Adrenal gland (tissue), 9 donors: ENCODE measurements at regions not wholly inside any gene's neighbourhood (a gene's known extent, or its start where the extent isn't known, plus 50 kb on each side); places are given as distances from the start of the nearest gene placed in this dataset.

Source experiments
- DNase-seq, 7 donors: peaks; one replicate each; pipeline ENCODE4 v3.0.0-alpha.2; 2019 to 2020
- H3K27ac ChIP-seq, 5 donors: fragments of 200-600 bp; sonication (generic) in 4 of 5; 1 replicate in 3 of 5; 2 replicates in 2 of 5; pipeline versions ENCODE4 v1.5.1 to v1.8.0; 2016 to 2020; ENCODE audit warnings: mild to moderate bottlenecking in 1 of 5
- H3K27me3 ChIP-seq: fragments of 200-600 bp; 2 replicates; pipeline ENCODE4 v1.8.0; 2021
- H3K36me3 ChIP-seq, 2 donors: fragments of 200-600 bp; replicated peaks in 1 of 2; 1 replicate in 1 of 2; 2 replicates in 1 of 2; pipeline versions ENCODE4 v1.5.1 to v1.8.0; 2018 to 2022
- H3K4me1 ChIP-seq, 2 donors: fragments of 200-600 bp; replicated peaks in 1 of 2; 1 replicate in 1 of 2; 2 replicates in 1 of 2; pipeline versions ENCODE4 v1.5.1 to v1.8.0; 2018 to 2021
- H3K4me3 ChIP-seq, 4 donors: fragments of 200-600 bp; sonication (generic) in 3 of 4; one replicate each; pipeline ENCODE4 v1.5.1; 2016 to 2018
- H3K9me3 ChIP-seq, 3 donors: fragments of 200-600 bp; sonication (generic) in 1 of 3; replicated peaks in 1 of 3; 1 replicate in 2 of 3; 2 replicates in 1 of 3; pipeline versions ENCODE4 v1.5.1 to v1.8.0; 2016 to 2021
- POLR2A ChIP-seq, 2 donors: fragments of 450-650 bp; IDR thresholded peaks; one replicate each; pipeline ENCODE4 v1.6.1; 2017; ENCODE audit warnings: antibody characterized with exemption in 2 of 2, mild to moderate bottlenecking in 2 of 2, moderate library complexity in 1 of 2
- WGBS, 4 donors: extraction: QIAGEN DNeasy Blood & Tissue Kit in 2 of 4; methylation state at CpG; one replicate each; pipeline versions ENCODE4 v1.1.5 to v1.1.7; 2013 to 2017; 5-methylcytosine and 5-hydroxymethylcytosine counted together
- intact Hi-C, 2 donors: fragments of 100-400 bp; cut with DNase I; formaldehyde crosslinking; loops; one replicate each; pipeline versions ENCODE4 v1.14.1 to v1.15.0; 2022 to 2023
- TF ChIP-seq, protein P1 (sequence below), 6 experiments: fragments of 450-650 bp in 4 of 6; fragments of 200-600 bp in 2 of 6; sonication (generic) in 1 of 6; IDR thresholded peaks; 1 replicate in 5 of 6; 2 replicates in 1 of 6; pipeline versions ENCODE4 v1.5.1 to v1.8.0; 2016 to 2021; ENCODE audit warnings: antibody characterized with exemption in 6 of 6, mild to moderate bottlenecking in 2 of 6, moderate library complexity in 1 of 6
- donor health status: healthy with polysubstance abuse.
- donor health status: Bipolar disorder and iron deficiency.
- donor health status: DM: yes; HTN: yes; CAD: no.
- donor health status: DM: no; HTN: no; CAD: no.
- donor health status: DM: no; HTN: no; CAD: no.

- WGBS, 4 donors = 42 to 55% (median 51%) methylated on average over 1 of the region's 1 CpG
- no peak for DNase-seq
- intact Hi-C loops = no loop called here
Measured at GRCh38 chr14:25899197-25899596, 698.6 kb downstream of the NOVA1 start.

GRCh38 chr14:25896777-25897176 is 701.1 kb downstream of the NOVA1 start:
- H3K27ac ChIP-seq = no peak overlapping the region
- no peak for DNase-seq
- no peaks in the 10 kb centered on the region for H3K36me3 ChIP-seq
- H3K4me3 ChIP-seq = no peak overlapping the region
- 59 to 91% (median 71%) methylated on average over 1 of the region's 1 CpG for WGBS, 4 donors
- H3K9me3 ChIP-seq = no peaks in the 10 kb centered on the region
- intact Hi-C loops = no loop called here
- TF ChIP-seq, protein P1, sequence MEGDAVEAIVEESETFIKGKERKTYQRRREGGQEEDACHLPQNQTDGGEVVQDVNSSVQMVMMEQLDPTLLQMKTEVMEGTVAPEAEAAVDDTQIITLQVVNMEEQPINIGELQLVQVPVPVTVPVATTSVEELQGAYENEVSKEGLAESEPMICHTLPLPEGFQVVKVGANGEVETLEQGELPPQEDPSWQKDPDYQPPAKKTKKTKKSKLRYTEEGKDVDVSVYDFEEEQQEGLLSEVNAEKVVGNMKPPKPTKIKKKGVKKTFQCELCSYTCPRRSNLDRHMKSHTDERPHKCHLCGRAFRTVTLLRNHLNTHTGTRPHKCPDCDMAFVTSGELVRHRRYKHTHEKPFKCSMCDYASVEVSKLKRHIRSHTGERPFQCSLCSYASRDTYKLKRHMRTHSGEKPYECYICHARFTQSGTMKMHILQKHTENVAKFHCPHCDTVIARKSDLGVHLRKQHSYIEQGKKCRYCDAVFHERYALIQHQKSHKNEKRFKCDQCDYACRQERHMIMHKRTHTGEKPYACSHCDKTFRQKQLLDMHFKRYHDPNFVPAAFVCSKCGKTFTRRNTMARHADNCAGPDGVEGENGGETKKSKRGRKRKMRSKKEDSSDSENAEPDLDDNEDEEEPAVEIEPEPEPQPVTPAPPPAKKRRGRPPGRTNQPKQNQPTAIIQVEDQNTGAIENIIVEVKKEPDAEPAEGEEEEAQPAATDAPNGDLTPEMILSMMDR (IDR thresholded peaks at IDR 0.05) = no peak
- no peak for TF ChIP-seq POLR2A (IDR thresholded peaks at IDR 0.05)
- no peaks in the 10 kb centered on the region for H3K27me3 ChIP-seq
- no peaks in the 10 kb centered on the region for H3K4me1 ChIP-seq

More at GRCh38 chr14:25899197-25899596, 698.6 kb downstream of the NOVA1 start:
- Histone ChIP-seq H3K4me3 (no peak overlapping the region), H3K4me1 (no peaks in the 10 kb centered on the region), H3K27ac (no peak overlapping the region), H3K9me3 (no peaks in the 10 kb centered on the region), H3K36me3 (no peaks in the 10 kb centered on the region), H3K27me3 (no peaks in the 10 kb centered on the region)
- TF ChIP-seq, protein P1 (IDR thresholded peaks at IDR 0.05) = no peak
- no peak for TF ChIP-seq POLR2A (IDR thresholded peaks at IDR 0.05)

DNA sequence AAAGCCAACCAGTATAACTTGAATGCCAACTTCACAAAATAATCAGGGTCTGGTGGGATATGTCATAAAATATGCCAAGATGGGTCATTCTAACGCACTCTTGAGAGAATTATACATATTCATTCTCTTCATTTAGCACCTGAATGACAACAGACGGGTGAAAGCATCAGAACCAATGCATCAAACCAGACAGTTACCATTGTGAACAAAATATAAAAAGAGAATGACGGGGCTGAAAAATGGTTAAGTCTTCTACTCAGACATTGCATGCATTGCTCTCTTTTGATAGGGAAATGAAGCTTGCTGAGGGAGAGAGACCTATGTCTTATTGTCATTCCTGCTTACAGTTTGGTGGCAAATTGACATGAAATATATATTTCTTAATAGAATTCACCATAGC is 702.1 kb downstream of the NOVA1 start:
- no peak for DNase-seq
- Histone ChIP-seq H3K4me3 (no peak overlapping the region), H3K9me3 (no peaks in the 10 kb centered on the region), H3K27me3 (no peaks in the 10 kb centered on the region), H3K4me1 (no peaks in the 10 kb centered on the region), H3K36me3 (no peaks in the 10 kb centered on the region), H3K27ac (no peak overlapping the region)
- 71 to 83% (median 76%) methylated on average over 3 of the region's 3 CpGs for WGBS, 4 donors
- no peak for TF ChIP-seq POLR2A (IDR thresholded peaks at IDR 0.05)
- TF ChIP-seq, protein P1 (IDR thresholded peaks at IDR 0.05) = no peak
- intact Hi-C loops = no loop called here

DNA sequence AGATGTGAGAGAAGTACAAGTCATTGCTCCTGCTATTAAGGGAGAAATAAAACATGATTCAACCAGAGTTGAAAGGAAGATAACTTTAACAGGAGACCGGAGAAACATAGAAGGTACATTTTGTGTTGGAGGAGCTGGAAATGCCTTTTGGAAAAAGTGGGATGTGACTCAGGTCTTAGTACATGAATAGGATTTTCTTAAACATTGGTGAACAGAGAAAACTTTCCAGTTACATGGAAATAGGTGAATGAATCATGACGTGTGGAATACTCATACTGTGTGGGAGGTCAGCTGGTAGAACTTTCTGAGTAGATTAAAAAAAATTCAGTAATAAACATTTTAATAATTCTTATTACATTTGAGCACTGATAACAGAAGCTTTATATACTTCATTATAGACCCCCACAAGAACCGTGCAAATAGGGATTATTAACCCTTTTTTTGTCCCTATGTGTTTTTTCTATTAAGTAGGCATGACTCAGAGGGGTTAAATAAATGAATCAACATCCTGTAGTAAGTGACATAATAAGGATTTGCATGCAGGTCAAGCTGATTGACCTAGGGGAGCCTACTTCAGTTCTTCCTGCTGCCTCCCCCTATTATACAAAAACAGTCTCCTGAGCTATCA is 710.5 kb downstream of the NOVA1 start:
- no peaks in the 10 kb centered on the region for H3K9me3 ChIP-seq

More for the DNA sequence above, 710.5 kb downstream of the NOVA1 start:
- intact Hi-C loops = no loop called here
- no peak for TF ChIP-seq POLR2A (IDR thresholded peaks at IDR 0.05)
- TF ChIP-seq, protein P1 (IDR thresholded peaks at IDR 0.05) = no peak
- H3K27me3 ChIP-seq = no peaks in the 10 kb centered on the region
- no peak overlapping the region for H3K27ac ChIP-seq
- no peak for DNase-seq
- no peak overlapping the region for H3K4me3 ChIP-seq
- H3K36me3 ChIP-seq = no peaks in the 10 kb centered on the region
- H3K4me1 ChIP-seq = no peaks in the 10 kb centered on the region
- WGBS, 4 donors = 55 to 66% (median 66%) methylated on average over 3 of the region's 3 CpGs
